DOHH2 (cell line): ENCODE measurements at regions not wholly inside any gene's neighbourhood (a gene's known extent, or its start where the extent isn't known, plus 50 kb on each side); places are given as distances from the start of the nearest gene placed in this dataset.
"Not testable (repeated sequence)": the region's sequence is repeated elsewhere in the genome, so short reads cannot be mapped to it uniquely, and the experiment has no call there.

ENCODE experiments used
- EZH2phosphoT487 ChIP-seq: fragments of 200-600 bp; sonication (generic); IDR thresholded peaks from 2 replicates; pipeline ENCODE4 v1.6.1; 2017; ENCODE audit warnings: borderline replicate concordance, mild to moderate bottlenecking, antibody characterized with exemption, low read length, moderate library complexity, mixed read lengths
- TF ChIP-seq, protein P1 (sequence below): fragments of 200-600 bp; sonication (generic); IDR thresholded peaks from one replicate; pipeline ENCODE4 v1.5.1; 2014; ENCODE audit warnings: antibody characterized with exemption, mild to moderate bottlenecking, low read depth, low read length; ENCODE audit not compliant: poor library complexity, severe bottlenecking

DNA sequence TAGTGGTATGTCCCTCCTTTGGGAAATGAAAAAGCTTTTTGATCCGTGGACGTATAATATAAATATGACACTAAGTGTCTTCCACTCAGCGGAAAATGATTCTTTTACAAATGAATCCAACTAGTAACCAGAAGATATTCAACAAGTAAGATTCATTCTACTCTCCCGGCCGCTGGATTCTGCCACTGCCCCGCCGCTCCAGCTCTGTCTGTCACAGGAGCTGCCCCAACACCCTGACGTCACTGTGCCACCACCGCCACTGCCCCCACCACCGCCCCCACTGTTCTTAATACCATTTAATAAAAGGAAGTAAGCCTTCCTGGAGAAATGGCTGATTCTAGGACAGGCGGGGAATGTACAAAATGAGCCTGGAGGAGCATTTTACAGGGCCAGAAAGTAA, 180.8 kb upstream of the PLGLB2 start:
- TF ChIP-seq, protein P1, sequence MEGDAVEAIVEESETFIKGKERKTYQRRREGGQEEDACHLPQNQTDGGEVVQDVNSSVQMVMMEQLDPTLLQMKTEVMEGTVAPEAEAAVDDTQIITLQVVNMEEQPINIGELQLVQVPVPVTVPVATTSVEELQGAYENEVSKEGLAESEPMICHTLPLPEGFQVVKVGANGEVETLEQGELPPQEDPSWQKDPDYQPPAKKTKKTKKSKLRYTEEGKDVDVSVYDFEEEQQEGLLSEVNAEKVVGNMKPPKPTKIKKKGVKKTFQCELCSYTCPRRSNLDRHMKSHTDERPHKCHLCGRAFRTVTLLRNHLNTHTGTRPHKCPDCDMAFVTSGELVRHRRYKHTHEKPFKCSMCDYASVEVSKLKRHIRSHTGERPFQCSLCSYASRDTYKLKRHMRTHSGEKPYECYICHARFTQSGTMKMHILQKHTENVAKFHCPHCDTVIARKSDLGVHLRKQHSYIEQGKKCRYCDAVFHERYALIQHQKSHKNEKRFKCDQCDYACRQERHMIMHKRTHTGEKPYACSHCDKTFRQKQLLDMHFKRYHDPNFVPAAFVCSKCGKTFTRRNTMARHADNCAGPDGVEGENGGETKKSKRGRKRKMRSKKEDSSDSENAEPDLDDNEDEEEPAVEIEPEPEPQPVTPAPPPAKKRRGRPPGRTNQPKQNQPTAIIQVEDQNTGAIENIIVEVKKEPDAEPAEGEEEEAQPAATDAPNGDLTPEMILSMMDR: not testable (repeated sequence)
- TF ChIP-seq EZH2phosphoT487: not testable (repeated sequence)
